HCT116 (cell line): ENCODE measurements at regions not wholly inside any gene's neighbourhood (a gene's known extent, or its start where the extent isn't known, plus 50 kb on each side); places are given as distances from the start of the nearest gene placed in this dataset.

Experiments used
- ATAC-seq: fragments of 200-7000 bp; cut with Tn5 transposase; 2 replicates; pipeline ENCODE4 v1.9.1; 2020; ENCODE audit warnings: mild to moderate bottlenecking, moderate library complexity
- BruUV-seq: library from RNA; stranded (reverse); fragments of 400-500 nt; replicated peaks from 2 replicates; lab custom pipeline; 2021; lab: Mats Ljungman, UMichigan
- CTCF ChIA-PET: fragments of 300-600 bp; sonication (Branson Sonifier 250); formaldehyde crosslinking; loops from one replicate; lab custom pipeline; 2021; ENCODE audit warnings: antibody characterized with exemption; lab: Charles Lee
- POLR2A ChIA-PET: fragments of 300-600, 350-600 bp; sonication (Branson Sonifier 250); formaldehyde crosslinking; loops from one replicate; lab custom pipeline; 2021; ENCODE audit warnings: antibody characterized with exemption; lab: Charles Lee
- RAD21 ChIA-PET, 2 experiments: fragments of 300-600 bp; sonication (Branson Sonifier 250); formaldehyde crosslinking; loops; one replicate each; lab custom pipeline; 2023; ENCODE audit warnings: low total read pairs in 2 of 2; ENCODE audit not compliant: uncharacterized antibody in 2 of 2, unreplicated experiment in 2 of 2, low non-redundant PET in 1 of 2; lab: Charles Lee
- DNase-seq: peaks from one replicate; pipeline ENCODE4 v3.0.0-alpha.2; 2010; ENCODE audit warnings: low read depth, low spot score
- H2AFZ ChIP-seq: fragments of 200-600 bp; shearing (Covaris generic), sonication (generic); 2 replicates; pipeline ENCODE4 v1.6.1; 2017; ENCODE audit warnings: low read depth, mixed run types, mixed read lengths, antibody characterized with exemption, low read length; ENCODE audit not compliant: poor library complexity, severe bottlenecking
- H3K27ac ChIP-seq: 2 replicates; pipeline ENCODE4 v1.5.1; 2012; ENCODE audit warnings: low read depth, low read length
- H3K27me3 ChIP-seq: fragments of 200-600 bp; sonication (generic); 2 replicates; pipeline ENCODE4 v1.6.1; 2016; ENCODE audit warnings: mixed run types, low read length, mixed read lengths; ENCODE audit not compliant: insufficient read depth
- H3K36me3 ChIP-seq, 2 experiments: fragments of 200-500 bp in 1 of 2; fragments of 200-600 bp in 1 of 2; sonication (Bioruptor generic) in 1 of 2; sonication (generic) in 1 of 2; 2 replicates each; pipeline versions ENCODE4 v1.5.1 to v1.6.1; 2014 to 2016; ENCODE audit warnings: low read length in 2 of 2, inconsistent platforms in 1 of 2, mixed read lengths in 1 of 2, mixed run types in 1 of 2; ENCODE audit not compliant: insufficient read depth in 2 of 2, control insufficient read depth in 1 of 2
- H3K4me1 ChIP-seq, 2 experiments: fragments of 200-600 bp in 1 of 2; sonication (generic) in 1 of 2; 2 replicates each; pipeline versions ENCODE4 v1.5.1 to v1.6.1; 2012 to 2017; ENCODE audit warnings: low read length in 2 of 2, inconsistent platforms in 1 of 2, mild to moderate bottlenecking in 1 of 2, mixed read lengths in 1 of 2, mixed run types in 1 of 2, moderate library complexity in 1 of 2; ENCODE audit not compliant: insufficient read depth in 2 of 2, control insufficient read depth in 1 of 2
- H3K4me2 ChIP-seq: fragments of 200-600 bp; sonication (generic); 2 replicates; pipeline ENCODE4 v1.6.1; 2017; ENCODE audit warnings: mixed run types, low read length, mixed read lengths
- H3K4me3 ChIP-seq, 2 experiments: fragments of 200-600 bp in 1 of 2; sonication (generic) in 1 of 2; replicated peaks in 1 of 2; 2 replicates each; pipeline ENCODE4 v1.5.1; 2011 to 2016; ENCODE audit warnings: low read length in 2 of 2, control low read depth in 1 of 2, low read depth in 1 of 2, mild to moderate bottlenecking in 1 of 2, mixed read lengths in 1 of 2, mixed run types in 1 of 2
- H3K79me2 ChIP-seq: fragments of 200-600 bp; sonication (generic); 2 replicates; pipeline ENCODE4 v1.6.1; 2017; ENCODE audit warnings: mild to moderate bottlenecking, mixed run types, low read length, moderate library complexity, mixed read lengths; ENCODE audit not compliant: insufficient read depth
- H3K9ac ChIP-seq: fragments of 200-600 bp; sonication (generic); 2 replicates; pipeline ENCODE4 v1.6.1; 2016; ENCODE audit warnings: low read length, mixed read lengths
- H3K9me2 ChIP-seq: fragments of 200-600 bp; sonication (generic), shearing (Covaris generic); 2 replicates; pipeline ENCODE4 v1.6.1; 2017; ENCODE audit warnings: mixed run types, mild to moderate bottlenecking, moderate library complexity; ENCODE audit not compliant: insufficient read depth
- H3K9me3 ChIP-seq, 2 experiments: fragments of 200-500 bp in 1 of 2; fragments of 200-600 bp in 1 of 2; sonication (Bioruptor generic) in 1 of 2; sonication (generic) in 1 of 2; 2 replicates each; pipeline ENCODE4 v1.6.1; 2014 to 2017; ENCODE audit warnings: low read length in 2 of 2, mixed read lengths in 2 of 2, inconsistent platforms in 1 of 2, low read depth in 1 of 2, mild to moderate bottlenecking in 1 of 2, mixed run types in 1 of 2, moderate library complexity in 1 of 2; ENCODE audit not compliant: control insufficient read depth in 1 of 2, insufficient read depth in 1 of 2
- H4K20me1 ChIP-seq: fragments of 200-600 bp; sonication (generic), shearing (Covaris generic); 2 replicates; pipeline ENCODE4 v1.6.1; 2017; ENCODE audit warnings: mixed run types, mild to moderate bottlenecking, moderate library complexity; ENCODE audit not compliant: insufficient read depth
- CEBPB ChIP-seq: IDR thresholded peaks from 2 replicates; pipeline ENCODE4 v1.6.1; 2012; ENCODE audit warnings: low read depth
- EGR1 ChIP-seq: IDR thresholded peaks from 2 replicates; pipeline ENCODE4 v1.6.1; 2012; ENCODE audit warnings: low read depth
- ELF1 ChIP-seq: IDR thresholded peaks from 2 replicates; pipeline ENCODE4 v1.6.1; 2012; ENCODE audit warnings: low read depth, borderline replicate concordance
- EZH2 ChIP-seq: fragments of 200-600 bp; sonication (generic); IDR thresholded peaks from 2 replicates; pipeline ENCODE4 v1.6.1; 2017; ENCODE audit warnings: antibody characterized with exemption, mixed run types
- EZH2phosphoT487 ChIP-seq: fragments of 200-600 bp; IDR thresholded peaks from 2 replicates; pipeline ENCODE4 v1.6.1; 2018; ENCODE audit warnings: antibody characterized with exemption, borderline replicate concordance
- POLR2A ChIP-seq: IDR thresholded peaks from 2 replicates; pipeline ENCODE4 v1.7.0; 2011; ENCODE audit warnings: borderline replicate concordance; ENCODE audit not compliant: insufficient read depth, insufficient read length; ENCODE audit errors: extremely low read depth
- POLR2AphosphoS5 ChIP-seq: IDR thresholded peaks from 2 replicates; pipeline ENCODE4 v1.6.1; 2011; ENCODE audit warnings: mild to moderate bottlenecking, low read depth, low read length, moderate library complexity
- RAD21 ChIP-seq: IDR thresholded peaks from 2 replicates; pipeline ENCODE4 v1.6.1; 2012; ENCODE audit warnings: low read depth, mild to moderate bottlenecking
- SP1 ChIP-seq: IDR thresholded peaks from 2 replicates; pipeline ENCODE4 v1.6.1; 2012; ENCODE audit warnings: low read depth
- TCF7L2 ChIP-seq: IDR thresholded peaks from 2 replicates; pipeline ENCODE4 v1.7.0; 2011; ENCODE audit warnings: borderline replicate concordance, inconsistent platforms; ENCODE audit not compliant: insufficient read depth, insufficient read length; ENCODE audit errors: extremely low read depth
- ZFX ChIP-seq: fragments of 450-650 bp; IDR thresholded peaks from 2 replicates; pipeline ENCODE4 v1.6.1; 2017
- ZNF274 ChIP-seq: fragments of 200-500 bp; sonication (Bioruptor generic); IDR thresholded peaks from 2 replicates; pipeline ENCODE4 v1.6.1; 2014; ENCODE audit warnings: mild to moderate bottlenecking, low read depth, low read length, inconsistent platforms
- intact Hi-C: fragments of 100-400 bp; cut with micrococcal nuclease; formaldehyde crosslinking; loops from 2 replicates; pipeline ENCODE4 v1.10.0; 2022
- TF ChIP-seq, protein P1 (sequence below), 3 experiments: fragments of 200-600 bp in 1 of 3; sonication (generic) in 1 of 3; IDR thresholded peaks in 2 of 3; conservative IDR thresholded peaks in 1 of 3; 2 replicates each; pipeline ENCODE4 v1.5.1; 2012 to 2017; ENCODE audit warnings: low read depth in 2 of 3, low read length in 2 of 3, antibody characterized with exemption in 1 of 3, borderline replicate concordance in 1 of 3, control low read depth in 1 of 3, mild to moderate bottlenecking in 1 of 3, mixed read lengths in 1 of 3, mixed run types in 1 of 3, moderate library complexity in 1 of 3; ENCODE audit not compliant: insufficient read depth in 1 of 3
- TF ChIP-seq, protein P2 (sequence below): IDR thresholded peaks from 2 replicates; pipeline ENCODE4 v1.6.1; 2012

DNA sequence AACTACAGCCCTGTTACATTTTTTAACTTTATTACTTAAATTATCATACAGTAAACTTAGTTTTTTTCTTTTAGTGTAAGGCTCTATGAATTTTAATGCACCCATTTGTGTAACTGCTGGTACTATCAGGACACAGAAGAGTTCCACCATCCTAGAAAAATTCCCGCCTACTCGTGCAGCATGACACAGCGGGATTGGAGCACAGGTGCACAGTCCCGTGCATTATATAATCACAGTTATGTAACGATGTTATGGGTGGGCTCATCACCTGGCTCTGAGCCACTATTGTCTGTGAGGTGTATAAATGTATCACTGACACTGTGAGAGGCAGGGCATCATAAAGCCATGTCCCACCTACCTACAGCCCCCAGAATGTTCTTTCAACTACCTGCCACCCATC is 80.7 kb downstream of the DRD1 start:
- TF ChIP-seq, protein P1, sequence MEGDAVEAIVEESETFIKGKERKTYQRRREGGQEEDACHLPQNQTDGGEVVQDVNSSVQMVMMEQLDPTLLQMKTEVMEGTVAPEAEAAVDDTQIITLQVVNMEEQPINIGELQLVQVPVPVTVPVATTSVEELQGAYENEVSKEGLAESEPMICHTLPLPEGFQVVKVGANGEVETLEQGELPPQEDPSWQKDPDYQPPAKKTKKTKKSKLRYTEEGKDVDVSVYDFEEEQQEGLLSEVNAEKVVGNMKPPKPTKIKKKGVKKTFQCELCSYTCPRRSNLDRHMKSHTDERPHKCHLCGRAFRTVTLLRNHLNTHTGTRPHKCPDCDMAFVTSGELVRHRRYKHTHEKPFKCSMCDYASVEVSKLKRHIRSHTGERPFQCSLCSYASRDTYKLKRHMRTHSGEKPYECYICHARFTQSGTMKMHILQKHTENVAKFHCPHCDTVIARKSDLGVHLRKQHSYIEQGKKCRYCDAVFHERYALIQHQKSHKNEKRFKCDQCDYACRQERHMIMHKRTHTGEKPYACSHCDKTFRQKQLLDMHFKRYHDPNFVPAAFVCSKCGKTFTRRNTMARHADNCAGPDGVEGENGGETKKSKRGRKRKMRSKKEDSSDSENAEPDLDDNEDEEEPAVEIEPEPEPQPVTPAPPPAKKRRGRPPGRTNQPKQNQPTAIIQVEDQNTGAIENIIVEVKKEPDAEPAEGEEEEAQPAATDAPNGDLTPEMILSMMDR (IDR thresholded peaks at IDR 0.05 in 2 of 3, conservative IDR thresholded peaks at IDR 0.05 in 1 of 3; ENCODE audit: borderline replicate concordance in 1 of 3, insufficient read depth in 1 of 3, low read depth in 2 of 3, low read length in 2 of 3): no peak
- no peak for TF ChIP-seq CEBPB
- no peak for TF ChIP-seq EGR1
- no peak for TF ChIP-seq POLR2AphosphoS5
- TF ChIP-seq EZH2: no peak
- TF ChIP-seq POLR2A: no peak
- TF ChIP-seq, protein P2, sequence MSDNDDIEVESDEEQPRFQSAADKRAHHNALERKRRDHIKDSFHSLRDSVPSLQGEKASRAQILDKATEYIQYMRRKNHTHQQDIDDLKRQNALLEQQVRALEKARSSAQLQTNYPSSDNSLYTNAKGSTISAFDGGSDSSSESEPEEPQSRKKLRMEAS: no peak
- no peak for TF ChIP-seq ELF1
- TF ChIP-seq ZNF274: no peak
- no peak for TF ChIP-seq EZH2phosphoT487
- TF ChIP-seq ZFX: no peak
- no peak for TF ChIP-seq TCF7L2
- TF ChIP-seq RAD21: no peak
- no peak for TF ChIP-seq SP1
- TF ChIP-seq, all 23 proteins: peak for 0
- H3K36me3 ChIP-seq: no peaks in the 10 kb centered on the region
- H4K20me1 ChIP-seq: no peaks in the 10 kb centered on the region
- no peak overlapping the region for H3K27ac ChIP-seq
- ChIA-PET CTCF (no interaction called here), POLR2A (interaction anchor here (0.6 kb wide), 1 partner anchor 77 kb away, joined by 3 read pairs; no protein-coding TSS in a partner anchor), RAD21 (no interaction called here)
- no peak overlapping the region for H3K4me2 ChIP-seq
- H2AFZ ChIP-seq: no peak overlapping the region
- intact Hi-C loops: no loop called here
- H3K27me3 ChIP-seq: no peaks in the 10 kb centered on the region
- H3K4me3 ChIP-seq: no peak overlapping the region
- ATAC-seq (no peak), DNase-seq (no peak)
- no peaks in the 10 kb centered on the region for H3K9me3 ChIP-seq
- H3K79me2 ChIP-seq: no peaks in the 10 kb centered on the region
- H3K4me1 ChIP-seq: peaks cover 0 to 7% of the 10 kb centered on the region in 2 experiments; a peak in 1 of 4 replicates
- no peak overlapping the region for H3K9ac ChIP-seq
- BruUV-seq: no TSS peak
- no peaks in the 10 kb centered on the region for H3K9me2 ChIP-seq
